BJ (cell line): ENCODE measurements at regions not wholly inside any gene's neighbourhood (a gene's known extent, or its start where the extent isn't known, plus 50 kb on each side); places are given as distances from the start of the nearest gene placed in this dataset.

Experiments used
- CTCF ChIA-PET: fragments of 350-600 bp; formaldehyde crosslinking; extraction: SDS; loops from one replicate; lab custom pipeline; 2021; ENCODE audit warnings: antibody characterized with exemption, inconsistent platforms; lab: Yijun Ruan, JAX
- POLR2A ChIA-PET: fragments of 300-600 bp; sonication (Branson Sonifier 250); formaldehyde crosslinking; extraction: SDS; loops from one replicate; lab custom pipeline; 2021; ENCODE audit warnings: antibody characterized with exemption; lab: Charles Lee
- DNase-seq: peaks from one replicate; pipeline ENCODE4 v3.0.0-alpha.2; 2011; ENCODE audit warnings: low read depth
- H3K27me3 ChIP-seq: 2 replicates; pipeline ENCODE4 v1.6.0; 2011; ENCODE audit warnings: low read length; ENCODE audit not compliant: control insufficient read depth, insufficient read depth
- H3K36me3 ChIP-seq: 2 replicates; pipeline ENCODE4 v1.5.1; 2011; ENCODE audit warnings: low read length; ENCODE audit not compliant: control insufficient read depth, insufficient read depth
- H3K4me3 ChIP-seq: 2 replicates; pipeline ENCODE4 v1.5.1; 2011; ENCODE audit warnings: low read depth, mild to moderate bottlenecking, control low read depth, low read length
- TF ChIP-seq, protein P1 (sequence below): IDR thresholded peaks from 2 replicates; pipeline ENCODE4 v1.5.1; 2011; ENCODE audit warnings: low read depth, mild to moderate bottlenecking, control low read depth, inconsistent platforms, low read length, moderate library complexity; ENCODE audit not compliant: insufficient read depth

- ChIA-PET CTCF (interaction anchor here (0.7 to 4.1 kb wide), 6 partner anchors 16 to 123 kb away, joined by 3 to 36 read pairs (median 4); no protein-coding TSS in a partner anchor), POLR2A (no interaction called here)
- TF ChIP-seq, protein P1, sequence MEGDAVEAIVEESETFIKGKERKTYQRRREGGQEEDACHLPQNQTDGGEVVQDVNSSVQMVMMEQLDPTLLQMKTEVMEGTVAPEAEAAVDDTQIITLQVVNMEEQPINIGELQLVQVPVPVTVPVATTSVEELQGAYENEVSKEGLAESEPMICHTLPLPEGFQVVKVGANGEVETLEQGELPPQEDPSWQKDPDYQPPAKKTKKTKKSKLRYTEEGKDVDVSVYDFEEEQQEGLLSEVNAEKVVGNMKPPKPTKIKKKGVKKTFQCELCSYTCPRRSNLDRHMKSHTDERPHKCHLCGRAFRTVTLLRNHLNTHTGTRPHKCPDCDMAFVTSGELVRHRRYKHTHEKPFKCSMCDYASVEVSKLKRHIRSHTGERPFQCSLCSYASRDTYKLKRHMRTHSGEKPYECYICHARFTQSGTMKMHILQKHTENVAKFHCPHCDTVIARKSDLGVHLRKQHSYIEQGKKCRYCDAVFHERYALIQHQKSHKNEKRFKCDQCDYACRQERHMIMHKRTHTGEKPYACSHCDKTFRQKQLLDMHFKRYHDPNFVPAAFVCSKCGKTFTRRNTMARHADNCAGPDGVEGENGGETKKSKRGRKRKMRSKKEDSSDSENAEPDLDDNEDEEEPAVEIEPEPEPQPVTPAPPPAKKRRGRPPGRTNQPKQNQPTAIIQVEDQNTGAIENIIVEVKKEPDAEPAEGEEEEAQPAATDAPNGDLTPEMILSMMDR = no peak
- DNase-seq = no peak
- Histone ChIP-seq H3K27me3 (peaks cover 6% of the 10 kb centered on the region), H3K4me3 (no peak overlapping the region), H3K36me3 (no peaks in the 10 kb centered on the region)
Observed at GRCh38 chr2:120437604-120438000, 91.7 kb downstream of the INHBB start.

DNA sequence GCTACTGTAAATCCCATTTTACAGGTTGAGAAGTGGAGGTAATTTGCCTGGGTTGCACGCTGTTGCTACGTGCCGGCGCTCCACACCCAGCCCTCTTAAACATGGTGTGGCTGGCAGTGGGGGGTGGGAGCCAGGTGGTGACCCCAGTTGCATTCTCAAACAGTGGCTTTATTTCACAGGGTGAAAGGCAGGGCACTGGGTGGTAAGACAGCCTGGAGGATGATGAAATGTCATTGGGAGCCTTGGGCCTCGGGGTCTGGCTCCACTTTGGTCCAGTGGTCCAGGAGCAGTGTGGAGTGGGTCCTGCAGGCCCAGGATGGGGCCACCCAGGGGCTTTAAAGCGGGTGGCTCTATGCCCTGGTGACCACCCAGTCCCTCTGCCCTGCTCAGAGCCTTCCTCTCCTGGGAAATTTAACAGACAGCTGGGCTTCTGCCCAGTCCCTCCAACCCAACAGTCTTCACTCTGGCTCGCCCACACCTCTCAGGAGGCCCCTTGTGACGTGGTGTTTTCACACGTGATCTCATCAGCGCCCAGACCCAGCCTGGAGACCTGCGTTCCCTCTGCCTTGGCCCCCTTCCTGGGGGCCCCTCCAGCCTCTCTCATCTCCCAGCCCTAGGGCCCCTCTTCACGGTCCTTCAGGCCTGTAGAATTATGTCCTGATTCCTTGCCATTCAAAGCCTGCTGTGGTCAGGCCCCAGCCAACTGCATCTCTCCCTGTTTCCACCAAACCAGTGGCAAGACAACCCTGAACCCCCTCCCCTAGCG lies 92.5 kb downstream of the INHBB start:
- no peak for DNase-seq

GRCh38 chr2:120439067-120439368 lies 93.1 kb downstream of the INHBB start:
- peaks cover 7% of the 10 kb centered on the region for H3K27me3 ChIP-seq
- ChIA-PET CTCF (interaction anchor here (0.9 kb wide), 1 partner anchor 28 kb away, joined by 3 read pairs; no protein-coding TSS in a partner anchor), POLR2A (no interaction called here)
- H3K4me3 ChIP-seq = no peak overlapping the region
- TF ChIP-seq, protein P1 = no peak
- no peaks in the 10 kb centered on the region for H3K36me3 ChIP-seq
- DNase-seq = no peak

More for the DNA sequence above, 92.5 kb downstream of the INHBB start:
- H3K36me3 ChIP-seq = no peaks in the 10 kb centered on the region
- ChIA-PET CTCF (interaction anchor here (0.7 to 4.1 kb wide), 5 partner anchors 15 to 122 kb away, joined by 3 to 36 read pairs (median 4); no protein-coding TSS in a partner anchor), POLR2A (no interaction called here)
- no peak overlapping the region for H3K4me3 ChIP-seq
- TF ChIP-seq, protein P1 = no peak
- H3K27me3 ChIP-seq = peaks cover 9% of the 10 kb centered on the region

GRCh38 chr2:120439637-120440384 lies 93.9 kb downstream of the INHBB start:
- H3K4me3 ChIP-seq = no peak overlapping the region
- ChIA-PET CTCF (interaction anchor here (0.6 kb wide), 1 partner anchor 21 kb away, joined by 3 read pairs; no protein-coding TSS in a partner anchor), POLR2A (no interaction called here)
- TF ChIP-seq, protein P1 = no peak
- no peaks in the 10 kb centered on the region for H3K36me3 ChIP-seq
- H3K27me3 ChIP-seq = peaks cover 6% of the 10 kb centered on the region
- DNase-seq = no peak
